HG02973 (cell line): ENCODE measurements at regions not wholly inside any gene's neighbourhood (a gene's known extent, or its start where the extent isn't known, plus 50 kb on each side); places are given as distances from the start of the nearest gene placed in this dataset.
"Not testable (repeated sequence)": the region's sequence is repeated elsewhere in the genome, so short reads cannot be mapped to it uniquely, and the experiment has no call there.

ENCODE experiments used
- ATAC-seq: cut with Tn5 transposase; IDR thresholded peaks from one replicate; pipeline ENCODE4 v1.9.1; 2021; ENCODE audit warnings: moderate library complexity; ENCODE audit not compliant: unreplicated experiment

- no peak for ATAC-seq
These were observed 788.6 kb downstream of the GLUD2 start for GRCh38 chrX:121836000-121836399.

- ATAC-seq = no peak
These were observed 803.6 kb downstream of the GLUD2 start for GRCh38 chrX:121851033-121851432.

GRCh38 chrX:121853762-121854613 lies 806.6 kb downstream of the GLUD2 start:
- no peak for ATAC-seq

- no peak for ATAC-seq
These were observed 807.2 kb downstream of the GLUD2 start for GRCh38 chrX:121854614-121854911.

GRCh38 chrX:121858867-121859647 lies 811.6 kb downstream of the GLUD2 start:
- no peak for ATAC-seq

- no peak for ATAC-seq
These were observed 816.6 kb downstream of the GLUD2 start for GRCh38 chrX:121863976-121864375.

- no peak for ATAC-seq
These were observed 817.2 kb downstream of the GLUD2 start for GRCh38 chrX:121864561-121864960.

- no peak for ATAC-seq
These were observed 822.6 kb downstream of the GLUD2 start for GRCh38 chrX:121869876-121870477.

GRCh38 chrX:121871122-121871521 lies 823.7 kb downstream of the GLUD2 start:
- no peak for ATAC-seq

- no peak for ATAC-seq
These were observed 828.9 kb downstream of the GLUD2 start for GRCh38 chrX:121876305-121876704.

GRCh38 chrX:121877337-121877736 lies 829.9 kb downstream of the GLUD2 start:
- not testable (repeated sequence) for ATAC-seq

- ATAC-seq = no peak
These were observed 839.1 kb downstream of the GLUD2 start for GRCh38 chrX:121886557-121886956.

GRCh38 chrX:121894756-121895155 lies 847.3 kb downstream of the GLUD2 start:
- no peak for ATAC-seq

- no peak for ATAC-seq
These were observed 855.1 kb downstream of the GLUD2 start for GRCh38 chrX:121902463-121902862.

- no peak for ATAC-seq
These were observed 856.6 kb downstream of the GLUD2 start for GRCh38 chrX:121903961-121904360.

- ATAC-seq = no peak
These were observed 873.8 kb downstream of the GLUD2 start for GRCh38 chrX:121921258-121921657.

- no peak for ATAC-seq
These were observed 884.2 kb downstream of the GLUD2 start for GRCh38 chrX:121931567-121931966.

GRCh38 chrX:121932688-121933087 lies 885.3 kb downstream of the GLUD2 start:
- ATAC-seq = no peak

GRCh38 chrX:121949041-121949760 lies 901.8 kb downstream of the GLUD2 start:
- no peak for ATAC-seq

GRCh38 chrX:121958886-121959285 lies 911.5 kb downstream of the GLUD2 start:
- ATAC-seq = no peak

- no peak for ATAC-seq
These were observed 928.3 kb downstream of the GLUD2 start for GRCh38 chrX:121975671-121976070.
